ENCODE measurements at regions not wholly inside any gene's neighbourhood (a gene's known extent, or its start where the extent isn't known, plus 50 kb on each side); places are given as distances from the start of the nearest gene placed in this dataset.

- DNase-seq (ENCODE audit: low read depth): no peak
Observed at GRCh38 chr11:111093061-111093460, 152.5 kb upstream of the POU2AF2 start.

- no peak for DNase-seq (ENCODE audit: low read depth)
Observed at GRCh38 chr11:111091321-111091938, 154.1 kb upstream of the POU2AF2 start.

- no peak for DNase-seq (ENCODE audit: low read depth)
Observed at GRCh38 chr11:111089759-111090158, 155.8 kb upstream of the POU2AF2 start.

- no peak for DNase-seq (ENCODE audit: low read depth)
Observed at GRCh38 chr11:111088847-111089355, 156.6 kb upstream of the POU2AF2 start.

- no peak for DNase-seq (ENCODE audit: low read depth)
Observed at GRCh38 chr11:111086058-111086457, 159.5 kb upstream of the POU2AF2 start.

- DNase-seq (ENCODE audit: low read depth): no peak
Observed at GRCh38 chr11:111082664-111083063, 162.9 kb upstream of the POU2AF2 start.

GRCh38 chr11:111081021-111081511, 164.5 kb upstream of the POU2AF2 start:
- DNase-seq (ENCODE audit: low read depth): no peak

GRCh38 chr11:111077530-111078322, 167.8 kb upstream of the POU2AF2 start:
- DNase-seq (ENCODE audit: low read depth): no peak

GRCh38 chr11:111069066-111069465, 176.5 kb upstream of the POU2AF2 start:
- no peak for DNase-seq (ENCODE audit: low read depth)

GRCh38 chr11:111067994-111068393, 177.5 kb upstream of the POU2AF2 start:
- no peak for DNase-seq (ENCODE audit: low read depth)

GRCh38 chr11:111066846-111067245, 178.7 kb upstream of the POU2AF2 start:
- DNase-seq (ENCODE audit: low read depth): no peak

GRCh38 chr11:111063726-111064517, 181.6 kb upstream of the POU2AF2 start:
- peak; percentile 41 for DNase-seq (ENCODE audit: low read depth)

- DNase-seq (ENCODE audit: low read depth): no peak
Observed at GRCh38 chr11:111062420-111062819, 183.1 kb upstream of the POU2AF2 start.

- no peak for DNase-seq (ENCODE audit: low read depth)
Observed at GRCh38 chr11:111059726-111060125, 185.8 kb upstream of the POU2AF2 start.

- DNase-seq (ENCODE audit: low read depth): no peak
Observed at GRCh38 chr11:111049131-111049530, 196.4 kb upstream of the POU2AF2 start.

- DNase-seq (ENCODE audit: low read depth): no peak
Observed at GRCh38 chr11:111047374-111047773, 198.2 kb upstream of the POU2AF2 start.

- peak; percentile 6 for DNase-seq (ENCODE audit: low read depth)
Observed at GRCh38 chr11:111046291-111046690, 199.2 kb upstream of the POU2AF2 start.

- no peak for DNase-seq (ENCODE audit: low read depth)
Observed at GRCh38 chr11:111045874-111046273, 199.7 kb upstream of the POU2AF2 start.

- no peak for DNase-seq (ENCODE audit: low read depth)
Observed at GRCh38 chr11:111045407-111045803, 200.1 kb upstream of the POU2AF2 start.

- DNase-seq (ENCODE audit: low read depth): no peak
Observed at GRCh38 chr11:111044751-111045406, 200.6 kb upstream of the POU2AF2 start.

GRCh38 chr11:111039982-111040381, 205.5 kb upstream of the POU2AF2 start:
- no peak for DNase-seq (ENCODE audit: low read depth)

GRCh38 chr11:111035746-111036145, 209.8 kb upstream of the POU2AF2 start:
- no peak for DNase-seq (ENCODE audit: low read depth)

Data from non-pigmented ciliary epithelial cell (primary cell).